Testis (tissue), 2 donors: ENCODE measurements at regions not wholly inside any gene's neighbourhood (a gene's known extent, or its start where the extent isn't known, plus 50 kb on each side); places are given as distances from the start of the nearest gene placed in this dataset.

Experiments used
- POLR2A ChIP-seq: fragments of 450-650 bp; IDR thresholded peaks from one replicate; pipeline ENCODE4 v1.6.1; 2017; ENCODE audit warnings: antibody characterized with exemption, mild to moderate bottlenecking, moderate library complexity
- TF ChIP-seq, protein P1 (sequence below), 3 experiments: fragments of 450-650 bp in 2 of 3; fragments of 200-600 bp in 1 of 3; sonication (generic) in 1 of 3; IDR thresholded peaks; one replicate each; pipeline ENCODE4 v1.5.1; 2016 to 2019; ENCODE audit warnings: antibody characterized with exemption in 3 of 3, mild to moderate bottlenecking in 2 of 3, moderate library complexity in 1 of 3

- TF ChIP-seq, protein P1, sequence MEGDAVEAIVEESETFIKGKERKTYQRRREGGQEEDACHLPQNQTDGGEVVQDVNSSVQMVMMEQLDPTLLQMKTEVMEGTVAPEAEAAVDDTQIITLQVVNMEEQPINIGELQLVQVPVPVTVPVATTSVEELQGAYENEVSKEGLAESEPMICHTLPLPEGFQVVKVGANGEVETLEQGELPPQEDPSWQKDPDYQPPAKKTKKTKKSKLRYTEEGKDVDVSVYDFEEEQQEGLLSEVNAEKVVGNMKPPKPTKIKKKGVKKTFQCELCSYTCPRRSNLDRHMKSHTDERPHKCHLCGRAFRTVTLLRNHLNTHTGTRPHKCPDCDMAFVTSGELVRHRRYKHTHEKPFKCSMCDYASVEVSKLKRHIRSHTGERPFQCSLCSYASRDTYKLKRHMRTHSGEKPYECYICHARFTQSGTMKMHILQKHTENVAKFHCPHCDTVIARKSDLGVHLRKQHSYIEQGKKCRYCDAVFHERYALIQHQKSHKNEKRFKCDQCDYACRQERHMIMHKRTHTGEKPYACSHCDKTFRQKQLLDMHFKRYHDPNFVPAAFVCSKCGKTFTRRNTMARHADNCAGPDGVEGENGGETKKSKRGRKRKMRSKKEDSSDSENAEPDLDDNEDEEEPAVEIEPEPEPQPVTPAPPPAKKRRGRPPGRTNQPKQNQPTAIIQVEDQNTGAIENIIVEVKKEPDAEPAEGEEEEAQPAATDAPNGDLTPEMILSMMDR (IDR thresholded peaks at IDR 0.05), result no peak
- no peak for TF ChIP-seq POLR2A
Measured at GRCh38 chr1:193417945-193418744, 231.7 kb upstream of the B3GALT2 start.
